Thymus (tissue), 11 donors: ENCODE measurements at regions not wholly inside any gene's neighbourhood (a gene's known extent, or its start where the extent isn't known, plus 50 kb on each side); places are given as distances from the start of the nearest gene placed in this dataset.
"Not testable (repeated sequence)": the region's sequence is repeated elsewhere in the genome, so short reads cannot be mapped to it uniquely, and the experiment has no call there.

Experiments
- DNase-seq, 9 donors: peaks; one replicate each; pipeline ENCODE4 v3.0.0-alpha.2; 2013; ENCODE audit warnings: low spot score in 9 of 9, low read depth in 6 of 9, missing footprints in 1 of 9
- H3K27ac ChIP-seq, 2 donors: one replicate each; pipeline ENCODE4 v1.5.1; 2013; ENCODE audit warnings: control low read depth in 1 of 2, low read depth in 1 of 2, low read length in 1 of 2, mild to moderate bottlenecking in 1 of 2, moderate library complexity in 1 of 2
- H3K27me3 ChIP-seq, 2 donors: one replicate each; pipeline ENCODE4 v1.5.1; 2013; ENCODE audit warnings: low read length in 1 of 2; ENCODE audit not compliant: control insufficient read depth in 2 of 2, insufficient read depth in 1 of 2
- H3K36me3 ChIP-seq, 2 donors: one replicate each; pipeline ENCODE4 v1.5.1; 2013; ENCODE audit warnings: low read length in 1 of 2, mild to moderate bottlenecking in 1 of 2, moderate library complexity in 1 of 2; ENCODE audit not compliant: control insufficient read depth in 2 of 2, insufficient read depth in 2 of 2
- H3K4me1 ChIP-seq, 2 donors: one replicate each; pipeline ENCODE4 v1.5.1; 2013; ENCODE audit warnings: low read length in 2 of 2; ENCODE audit not compliant: control insufficient read depth in 2 of 2, insufficient read depth in 2 of 2
- H3K4me3 ChIP-seq, 2 donors: one replicate each; pipeline ENCODE4 v1.5.1; 2013; ENCODE audit warnings: low read length in 2 of 2, control low read depth in 1 of 2, mild to moderate bottlenecking in 1 of 2
- H3K9me3 ChIP-seq, 2 donors: one replicate each; pipeline ENCODE4 v1.5.1; 2013; ENCODE audit warnings: low read length in 1 of 2, mild to moderate bottlenecking in 1 of 2; ENCODE audit not compliant: control insufficient read depth in 2 of 2, insufficient read depth in 1 of 2
- WGBS: extraction: QIAGEN DNeasy Blood & Tissue Kit; methylation state at CpG from one replicate; pipeline ENCODE4 v1.1.7; 2013; 5-methylcytosine and 5-hydroxymethylcytosine counted together
- donor health status: healthy.

- H3K4me3 ChIP-seq: no peak overlapping the region
- no peaks in the 10 kb centered on the region for H3K27me3 ChIP-seq
- DNase-seq: no peak
- no peak overlapping the region for H3K27ac ChIP-seq
- whole genome bisulfite sequencing: 81% methylated on average over 1 of the region's 1 CpG
- H3K9me3 ChIP-seq: peaks cover 1 to 3% of the 10 kb centered on the region in 2 donors
- no peaks in the 10 kb centered on the region for H3K36me3 ChIP-seq
- H3K4me1 ChIP-seq: no peaks in the 10 kb centered on the region
Observed at GRCh38 chr15:37425541-37425940, 325.2 kb upstream of the MEIS2 start.

GRCh38 chr15:37427393-37427792 is 327.0 kb upstream of the MEIS2 start:
- not testable (repeated sequence) for H3K9me3 ChIP-seq, DNase-seq, H3K27me3 ChIP-seq, H3K4me1 ChIP-seq, H3K27ac ChIP-seq, H3K4me3 ChIP-seq, H3K36me3 ChIP-seq
- 91% methylated on average over 12 of the region's 12 CpGs for WGBS

GRCh38 chr15:37446921-37447320 is 346.6 kb upstream of the MEIS2 start:
- Histone ChIP-seq H3K27me3 (no peaks in the 10 kb centered on the region), H3K27ac (no peak overlapping the region), H3K4me1 (no peaks in the 10 kb centered on the region), H3K36me3 (no peaks in the 10 kb centered on the region), H3K4me3 (no peak overlapping the region), H3K9me3 (no peaks in the 10 kb centered on the region)
- no peak for DNase-seq
- 96% methylated on average over 2 of the region's 2 CpGs for WGBS

- no peak for DNase-seq
- Histone ChIP-seq H3K4me3 (no peak overlapping the region), H3K9me3 (no peaks in the 10 kb centered on the region), H3K27ac (no peak overlapping the region), H3K4me1 (no peaks in the 10 kb centered on the region), H3K36me3 (no peaks in the 10 kb centered on the region), H3K27me3 (no peaks in the 10 kb centered on the region)
- 96% methylated on average over 1 of the region's 1 CpG for WGBS
Observed at GRCh38 chr15:37452498-37452897, 352.1 kb upstream of the MEIS2 start.

GRCh38 chr15:37480482-37480881 is 380.1 kb upstream of the MEIS2 start:
- Histone ChIP-seq H3K27me3 (no peaks in the 10 kb centered on the region), H3K4me3 (no peak overlapping the region), H3K36me3 (no peaks in the 10 kb centered on the region), H3K4me1 (no peaks in the 10 kb centered on the region), H3K9me3 (peaks cover 0 to 7% of the 10 kb centered on the region in 2 donors), H3K27ac (no peak overlapping the region)
- no peak for DNase-seq
- 63% methylated on average over 3 of the region's 3 CpGs for WGBS

GRCh38 chr15:37481126-37481525 is 380.8 kb upstream of the MEIS2 start:
- peak in 1 of 9 donors; percentile 1 for DNase-seq
- Histone ChIP-seq H3K4me1 (no peaks in the 10 kb centered on the region), H3K27ac (no peak overlapping the region), H3K36me3 (no peaks in the 10 kb centered on the region), H3K27me3 (no peaks in the 10 kb centered on the region), H3K9me3 (peaks cover 0 to 7% of the 10 kb centered on the region in 2 donors), H3K4me3 (no peak overlapping the region)
- WGBS: 95% methylated on average over 1 of the region's 1 CpG

- no peaks in the 10 kb centered on the region for H3K27me3 ChIP-seq
- H3K27ac ChIP-seq: no peak overlapping the region
- H3K4me3 ChIP-seq: no peak overlapping the region
- H3K4me1 ChIP-seq: no peaks in the 10 kb centered on the region
- H3K36me3 ChIP-seq: no peaks in the 10 kb centered on the region
- WGBS: 98% methylated on average over 6 of the region's 6 CpGs
- no peak for DNase-seq
- peaks cover 0 to 7% of the 10 kb centered on the region in 2 donors for H3K9me3 ChIP-seq
Observed at GRCh38 chr15:37483779-37484178, 383.4 kb upstream of the MEIS2 start.

GRCh38 chr15:37485056-37485455 is 384.7 kb upstream of the MEIS2 start:
- DNase-seq: no peak
- H3K4me1 ChIP-seq: no peaks in the 10 kb centered on the region
- no peaks in the 10 kb centered on the region for H3K27me3 ChIP-seq
- H3K27ac ChIP-seq: no peak overlapping the region
- WGBS: 95% methylated on average over 4 of the region's 4 CpGs
- peaks cover 0 to 7% of the 10 kb centered on the region in 2 donors for H3K9me3 ChIP-seq
- no peak overlapping the region for H3K4me3 ChIP-seq
- H3K36me3 ChIP-seq: no peaks in the 10 kb centered on the region

- no peaks in the 10 kb centered on the region for H3K27me3 ChIP-seq
- H3K4me1 ChIP-seq: no peaks in the 10 kb centered on the region
- WGBS: 97% methylated on average over 26 of the region's 26 CpGs
- H3K36me3 ChIP-seq: no peaks in the 10 kb centered on the region
- DNase-seq: no peak
- H3K27ac ChIP-seq: no peak overlapping the region
- no peak overlapping the region for H3K4me3 ChIP-seq
- H3K9me3 ChIP-seq: no peaks in the 10 kb centered on the region
Observed at GRCh38 chr15:37490707-37491106, 390.4 kb upstream of the MEIS2 start.

GRCh38 chr15:37516621-37517020 is 416.3 kb upstream of the MEIS2 start:
- H3K4me1 ChIP-seq: no peaks in the 10 kb centered on the region
- DNase-seq: no peak
- H3K4me3 ChIP-seq: no peak overlapping the region
- H3K27ac ChIP-seq: no peak overlapping the region
- 65% methylated on average over 3 of the region's 3 CpGs for WGBS
- H3K27me3 ChIP-seq: no peaks in the 10 kb centered on the region
- H3K36me3 ChIP-seq: no peaks in the 10 kb centered on the region
- H3K9me3 ChIP-seq: no peaks in the 10 kb centered on the region
